NCI-H2081 (cell line): ENCODE measurements at regions not wholly inside any gene's neighbourhood (a gene's known extent, or its start where the extent isn't known, plus 50 kb on each side); places are given as distances from the start of the nearest gene placed in this dataset.
"Not testable (repeated sequence)": the region's sequence is repeated elsewhere in the genome, so short reads cannot be mapped to it uniquely, and the experiment has no call there.

Experiments used
- DNase-seq, 2 experiments: peaks; one replicate each; lab custom pipeline; 2025; lab: John Stamatoyannopoulos, UW

- not testable (repeated sequence) for DNase-seq
These were observed 203.2 kb downstream of the SNCAIP start for GRCh38 chr5:122515210-122515609.

- peak; percentile 49 to 54 for DNase-seq
These were observed 203.8 kb downstream of the SNCAIP start for GRCh38 chr5:122515709-122516431.

- no peak for DNase-seq
These were observed 204.4 kb downstream of the SNCAIP start for GRCh38 chr5:122516432-122516743.

GRCh38 chr5:122517091-122517490, 205.1 kb downstream of the SNCAIP start:
- no peak for DNase-seq

- no peak for DNase-seq
These were observed 211.7 kb downstream of the SNCAIP start for GRCh38 chr5:122523776-122524175.

- DNase-seq: no peak
These were observed 215.5 kb downstream of the SNCAIP start for GRCh38 chr5:122527547-122527946.

- no peak for DNase-seq
These were observed 220.0 kb downstream of the SNCAIP start for GRCh38 chr5:122532035-122532434.

GRCh38 chr5:122533825-122534224, 221.8 kb downstream of the SNCAIP start:
- DNase-seq: no peak

GRCh38 chr5:122534829-122535228, 222.8 kb downstream of the SNCAIP start:
- no peak for DNase-seq

GRCh38 chr5:122541388-122541787, 229.4 kb downstream of the SNCAIP start:
- no peak for DNase-seq

- no peak for DNase-seq
These were observed 228.9 kb upstream of the SNX2 start for GRCh38 chr5:122545986-122546385.

- no peak for DNase-seq
These were observed 227.7 kb upstream of the SNX2 start for GRCh38 chr5:122547219-122547618.

GRCh38 chr5:122547669-122548068, 227.2 kb upstream of the SNX2 start:
- no peak for DNase-seq

- no peak for DNase-seq
These were observed 215.2 kb upstream of the SNX2 start for GRCh38 chr5:122559676-122560075.

GRCh38 chr5:122561209-122561608, 213.7 kb upstream of the SNX2 start:
- DNase-seq: no peak

GRCh38 chr5:122565331-122565730, 209.5 kb upstream of the SNX2 start:
- DNase-seq: no peak

- DNase-seq: peak in 1 of 2 experiments; percentile 1
These were observed 198.4 kb upstream of the SNX2 start for GRCh38 chr5:122576256-122577016.

- DNase-seq: no peak
These were observed 193.3 kb upstream of the SNX2 start for GRCh38 chr5:122581629-122582028.

- DNase-seq: no peak
These were observed 190.2 kb upstream of the SNX2 start for GRCh38 chr5:122584411-122585300.

GRCh38 chr5:122585371-122585770, 189.5 kb upstream of the SNX2 start:
- DNase-seq: no peak

GRCh38 chr5:122586351-122586750, 188.5 kb upstream of the SNX2 start:
- no peak for DNase-seq

GRCh38 chr5:122591828-122592227, 183.1 kb upstream of the SNX2 start:
- no peak for DNase-seq

GRCh38 chr5:122599000-122599399, 175.9 kb upstream of the SNX2 start:
- DNase-seq: no peak
